Liver (tissue), 8 donors: ENCODE measurements at regions not wholly inside any gene's neighbourhood (a gene's known extent, or its start where the extent isn't known, plus 50 kb on each side); places are given as distances from the start of the nearest gene placed in this dataset.
"Not testable (repeated sequence)": the region's sequence is repeated elsewhere in the genome, so short reads cannot be mapped to it uniquely, and the experiment has no call there.

ENCODE experiments used
- DNase-seq: peaks from one replicate; pipeline ENCODE4 v3.0.0-alpha.2; 2017; ENCODE audit warnings: low spot score
- H3K27ac ChIP-seq, 2 donors: one replicate each; pipeline ENCODE4 v1.7.0; 2013; ENCODE audit warnings: inconsistent platforms in 2 of 2, low read length in 2 of 2, control low read depth in 1 of 2, low read depth in 1 of 2, mild to moderate bottlenecking in 1 of 2
- H3K27me3 ChIP-seq, 4 donors: one replicate each; pipeline versions ENCODE4 v1.6.1 to v1.7.0; 2013; ENCODE audit warnings: low read length in 3 of 4, inconsistent platforms in 1 of 4, mild to moderate bottlenecking in 1 of 4, moderate library complexity in 1 of 4; ENCODE audit not compliant: control insufficient read depth in 4 of 4, insufficient read depth in 4 of 4
- H3K36me3 ChIP-seq, 4 donors: one replicate each; pipeline versions ENCODE4 v1.6.1 to v1.7.0; 2013; ENCODE audit warnings: low read length in 3 of 4, mild to moderate bottlenecking in 3 of 4, low read depth in 1 of 4, moderate library complexity in 1 of 4; ENCODE audit not compliant: control insufficient read depth in 4 of 4, insufficient read depth in 3 of 4
- H3K4me1 ChIP-seq, 4 donors: one replicate each; pipeline versions ENCODE4 v1.6.1 to v1.7.0; 2013; ENCODE audit warnings: low read length in 3 of 4, mild to moderate bottlenecking in 3 of 4, moderate library complexity in 1 of 4; ENCODE audit not compliant: control insufficient read depth in 4 of 4, insufficient read depth in 4 of 4
- H3K4me3 ChIP-seq, 3 donors: one replicate each; pipeline versions ENCODE4 v1.6.1 to v1.7.0; 2013; ENCODE audit warnings: low read length in 3 of 3, control low read depth in 1 of 3, low read depth in 1 of 3, mild to moderate bottlenecking in 1 of 3
- H3K9ac ChIP-seq, 2 donors: one replicate each; pipeline ENCODE4 v1.7.0; 2013; ENCODE audit warnings: low read length in 2 of 2, mild to moderate bottlenecking in 2 of 2, moderate library complexity in 2 of 2, control low read depth in 1 of 2, low read depth in 1 of 2
- H3K9me3 ChIP-seq, 4 donors: one replicate each; pipeline versions ENCODE4 v1.6.1 to v1.7.0; 2013; ENCODE audit warnings: low read length in 3 of 4; ENCODE audit not compliant: control insufficient read depth in 4 of 4
- EGR1 ChIP-seq, 2 donors: IDR thresholded peaks; 2 replicates each; pipeline ENCODE4 v1.6.1; 2016 to 2018; ENCODE audit warnings: antibody characterized with exemption in 2 of 2, low read depth in 2 of 2
- FOXA1 ChIP-seq: IDR thresholded peaks from 2 replicates; pipeline ENCODE4 v1.6.1; 2016; ENCODE audit warnings: antibody characterized with exemption
- FOXA2 ChIP-seq: IDR thresholded peaks from 2 replicates; pipeline ENCODE4 v1.6.1; 2016; ENCODE audit warnings: antibody characterized with exemption
- GABPA ChIP-seq, 2 donors: IDR thresholded peaks in 1 of 2; conservative IDR thresholded peaks in 1 of 2; 2 replicates each; pipeline ENCODE4 v1.6.1; 2016; ENCODE audit warnings: antibody characterized with exemption in 2 of 2, mild to moderate bottlenecking in 1 of 2, moderate library complexity in 1 of 2
- HNF4A ChIP-seq, 2 donors: conservative IDR thresholded peaks; 2 replicates each; pipeline ENCODE4 v1.6.1; 2016; ENCODE audit warnings: antibody characterized with exemption in 2 of 2, mild to moderate bottlenecking in 2 of 2
- HNF4G ChIP-seq: IDR thresholded peaks from 2 replicates; pipeline ENCODE4 v1.6.1; 2016; ENCODE audit warnings: antibody characterized with exemption
- JUND ChIP-seq, 2 donors: IDR thresholded peaks; 2 replicates each; pipeline ENCODE4 v1.6.1; 2016; ENCODE audit warnings: antibody characterized with exemption in 2 of 2
- MAX ChIP-seq: IDR thresholded peaks from 2 replicates; pipeline ENCODE4 v1.6.1; 2016; ENCODE audit warnings: antibody characterized with exemption
- NR2F2 ChIP-seq: IDR thresholded peaks from 2 replicates; pipeline ENCODE4 v1.6.1; 2016; ENCODE audit warnings: antibody characterized with exemption
- RAD21 ChIP-seq, 2 donors: IDR thresholded peaks; 2 replicates each; pipeline ENCODE4 v1.6.1; 2016; ENCODE audit warnings: antibody characterized with exemption in 2 of 2, mild to moderate bottlenecking in 2 of 2
- RXRA ChIP-seq, 2 donors: IDR thresholded peaks; 2 replicates each; pipeline ENCODE4 v1.6.1; 2017 to 2018; ENCODE audit warnings: antibody characterized with exemption in 2 of 2, mild to moderate bottlenecking in 1 of 2
- SP1 ChIP-seq: IDR thresholded peaks from 2 replicates; pipeline ENCODE4 v1.6.1; 2018; ENCODE audit warnings: antibody characterized with exemption, mild to moderate bottlenecking
- TAF1 ChIP-seq: conservative IDR thresholded peaks from 2 replicates; pipeline ENCODE4 v1.6.1; 2016; ENCODE audit warnings: antibody characterized with exemption, mild to moderate bottlenecking
- YY1 ChIP-seq: IDR thresholded peaks from 2 replicates; pipeline ENCODE4 v1.6.1; 2016; ENCODE audit warnings: antibody characterized with exemption, mild to moderate bottlenecking
- ZBTB33 ChIP-seq: IDR thresholded peaks from 2 replicates; pipeline ENCODE4 v1.6.1; 2016; ENCODE audit warnings: antibody characterized with exemption
- WGBS: extraction: QIAGEN DNeasy Blood & Tissue Kit; methylation state at CpG from one replicate; pipeline ENCODE4 v1.1.7; 2013; 5-methylcytosine and 5-hydroxymethylcytosine counted together
- TF ChIP-seq, protein P1 (sequence below): fragments of 150-350 bp; IDR thresholded peaks from 2 replicates; pipeline ENCODE4 v1.5.1; 2017; ENCODE audit warnings: improper control_type of control experiment, low read depth, low read length; ENCODE audit not compliant: missing input control
- TF ChIP-seq, protein P2 (sequence below): IDR thresholded peaks from 2 replicates; pipeline ENCODE4 v1.6.1; 2016; ENCODE audit warnings: antibody characterized with exemption
- donor health status: healthy.
- donor health status: healthy.
- donor health status: healthy.
- donor health status: healthy.
- donor health status: healthy.

DNA sequence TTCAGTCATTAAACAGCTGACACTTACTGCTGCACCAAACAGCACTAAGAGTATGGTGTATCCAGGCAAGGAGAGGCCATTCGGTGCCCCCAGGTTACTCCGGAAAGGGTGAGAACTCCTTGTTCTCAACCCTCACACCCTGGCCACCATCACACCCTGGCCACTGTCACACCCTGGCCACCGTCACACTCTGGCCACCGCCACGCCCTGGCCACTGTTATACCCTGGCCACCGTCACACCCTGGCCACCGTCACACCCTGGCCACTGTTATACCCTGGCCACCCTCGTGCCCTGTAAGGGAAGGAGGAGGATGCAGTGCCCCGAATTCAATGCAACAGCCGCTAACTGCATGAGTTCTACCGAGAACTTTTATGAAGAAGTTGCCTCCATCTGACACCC is 644.4 kb downstream of the TBC1D22A start:
- no peak overlapping the region for H3K4me3 ChIP-seq
- peaks cover 0 to 4% (median 1%) of the 10 kb centered on the region in 4 donors for H3K27me3 ChIP-seq
- TF ChIP-seq RAD21 (IDR thresholded peaks at IDR 0.05) (no peak), FOXA1 (no peak), YY1 (no peak), GABPA (IDR thresholded peaks at IDR 0.05 in 1 of 2, conservative IDR thresholded peaks at IDR 0.05 in 1 of 2) (no peak), SP1 (no peak), FOXA2 (no peak), RXRA (IDR thresholded peaks at IDR 0.05) (no peak), HNF4G (no peak), ZBTB33 (no peak), HNF4A (conservative IDR thresholded peaks at IDR 0.05) (no peak), NR2F2 (no peak), JUND (IDR thresholded peaks at IDR 0.05) (no peak)
- DNase-seq = peak; percentile 27
- no peaks in the 10 kb centered on the region for H3K36me3 ChIP-seq
- WGBS = 83% methylated on average over 11 of the region's 11 CpGs
- H3K4me1 ChIP-seq = no peaks in the 10 kb centered on the region
- no peaks in the 10 kb centered on the region for H3K9me3 ChIP-seq
- H3K27ac ChIP-seq = no peak overlapping the region
- H3K9ac ChIP-seq = no peak overlapping the region

- Histone ChIP-seq H3K27ac (no peak overlapping the region), H3K27me3 (peaks cover 0 to 4% (median 1%) of the 10 kb centered on the region in 4 donors), H3K4me1 (no peaks in the 10 kb centered on the region), H3K36me3 (no peaks in the 10 kb centered on the region), H3K9me3 (no peaks in the 10 kb centered on the region), H3K9ac (no peak overlapping the region), H3K4me3 (no peak overlapping the region)
- TF ChIP-seq SP1 (no peak), TAF1 (no peak), NR2F2 (no peak), RXRA (IDR thresholded peaks at IDR 0.05) (no peak), FOXA2 (no peak), HNF4A (conservative IDR thresholded peaks at IDR 0.05) (no peak), YY1 (no peak), RAD21 (IDR thresholded peaks at IDR 0.05) (no peak), MAX (no peak), EGR1 (IDR thresholded peaks at IDR 0.05; ENCODE audit: low read depth in 2 of 2) (no peak), ZBTB33 (no peak)
- TF ChIP-seq, protein P1, sequence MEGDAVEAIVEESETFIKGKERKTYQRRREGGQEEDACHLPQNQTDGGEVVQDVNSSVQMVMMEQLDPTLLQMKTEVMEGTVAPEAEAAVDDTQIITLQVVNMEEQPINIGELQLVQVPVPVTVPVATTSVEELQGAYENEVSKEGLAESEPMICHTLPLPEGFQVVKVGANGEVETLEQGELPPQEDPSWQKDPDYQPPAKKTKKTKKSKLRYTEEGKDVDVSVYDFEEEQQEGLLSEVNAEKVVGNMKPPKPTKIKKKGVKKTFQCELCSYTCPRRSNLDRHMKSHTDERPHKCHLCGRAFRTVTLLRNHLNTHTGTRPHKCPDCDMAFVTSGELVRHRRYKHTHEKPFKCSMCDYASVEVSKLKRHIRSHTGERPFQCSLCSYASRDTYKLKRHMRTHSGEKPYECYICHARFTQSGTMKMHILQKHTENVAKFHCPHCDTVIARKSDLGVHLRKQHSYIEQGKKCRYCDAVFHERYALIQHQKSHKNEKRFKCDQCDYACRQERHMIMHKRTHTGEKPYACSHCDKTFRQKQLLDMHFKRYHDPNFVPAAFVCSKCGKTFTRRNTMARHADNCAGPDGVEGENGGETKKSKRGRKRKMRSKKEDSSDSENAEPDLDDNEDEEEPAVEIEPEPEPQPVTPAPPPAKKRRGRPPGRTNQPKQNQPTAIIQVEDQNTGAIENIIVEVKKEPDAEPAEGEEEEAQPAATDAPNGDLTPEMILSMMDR = no peak
- TF ChIP-seq, protein P2, sequence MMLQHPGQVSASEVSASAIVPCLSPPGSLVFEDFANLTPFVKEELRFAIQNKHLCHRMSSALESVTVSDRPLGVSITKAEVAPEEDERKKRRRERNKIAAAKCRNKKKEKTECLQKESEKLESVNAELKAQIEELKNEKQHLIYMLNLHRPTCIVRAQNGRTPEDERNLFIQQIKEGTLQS = no peak
- peak; percentile 21 for DNase-seq
- WGBS = 82% methylated on average over 12 of the region's 12 CpGs
Observed at GRCh38 chr22:47406180-47406834, 643.9 kb downstream of the TBC1D22A start.

GRCh38 chr22:47405222-47405621 is 642.8 kb downstream of the TBC1D22A start:
- H3K9me3 ChIP-seq, H3K4me3 ChIP-seq, H3K4me1 ChIP-seq, DNase-seq, H3K9ac ChIP-seq, H3K27me3 ChIP-seq, H3K27ac ChIP-seq, H3K36me3 ChIP-seq: not testable (repeated sequence)
- 78% methylated on average over 15 of the region's 15 CpGs for WGBS
